NCI-H524 treated with DMSO at 0.1 percent for 48 hours (cell line): ENCODE measurements at regions not wholly inside any gene's neighbourhood (a gene's known extent, or its start where the extent isn't known, plus 50 kb on each side); places are given as distances from the start of the nearest gene placed in this dataset.

Experiments
- DNase-seq: peaks from one replicate; lab custom pipeline; 2025; lab: John Stamatoyannopoulos, UW

GRCh38 chr15:46709460-46710083 is 1007.7 kb upstream of the SEMA6D start:
- no peak for DNase-seq

GRCh38 chr15:46710401-46710960 is 1006.8 kb upstream of the SEMA6D start:
- DNase-seq, result no peak

- DNase-seq, result no peak
Measured at GRCh38 chr15:46713045-46713444, 1004.3 kb upstream of the SEMA6D start.

GRCh38 chr15:46714950-46715349 is 1002.4 kb upstream of the SEMA6D start:
- DNase-seq, result no peak

- DNase-seq, result no peak
Measured at GRCh38 chr15:46723308-46723707, 994.0 kb upstream of the SEMA6D start.

GRCh38 chr15:46732060-46732459 is 985.2 kb upstream of the SEMA6D start:
- no peak for DNase-seq

- DNase-seq, result no peak
Measured at GRCh38 chr15:46735115-46735514, 982.2 kb upstream of the SEMA6D start.

GRCh38 chr15:46751303-46751702 is 966.0 kb upstream of the SEMA6D start:
- no peak for DNase-seq

GRCh38 chr15:46753946-46754345 is 963.4 kb upstream of the SEMA6D start:
- no peak for DNase-seq

- no peak for DNase-seq
Measured at GRCh38 chr15:46763091-46763490, 954.2 kb upstream of the SEMA6D start.

GRCh38 chr15:46764851-46765250 is 952.5 kb upstream of the SEMA6D start:
- no peak for DNase-seq

GRCh38 chr15:46766021-46766420 is 951.3 kb upstream of the SEMA6D start:
- DNase-seq, result no peak

- no peak for DNase-seq
Measured at GRCh38 chr15:46768287-46768686, 949.0 kb upstream of the SEMA6D start.

GRCh38 chr15:46773016-46773415 is 944.3 kb upstream of the SEMA6D start:
- no peak for DNase-seq

- no peak for DNase-seq
Measured at GRCh38 chr15:46778876-46779275, 938.4 kb upstream of the SEMA6D start.

GRCh38 chr15:46786590-46787285 is 930.6 kb upstream of the SEMA6D start:
- DNase-seq, result peak; percentile 41

GRCh38 chr15:46795685-46796084 is 921.6 kb upstream of the SEMA6D start:
- no peak for DNase-seq

- DNase-seq, result no peak
Measured at GRCh38 chr15:46808834-46809233, 908.5 kb upstream of the SEMA6D start.

GRCh38 chr15:46815240-46815639 is 902.1 kb upstream of the SEMA6D start:
- no peak for DNase-seq

- DNase-seq, result peak; percentile 5
Measured at GRCh38 chr15:46815765-46816164, 901.5 kb upstream of the SEMA6D start.

- no peak for DNase-seq
Measured at GRCh38 chr15:46848704-46849103, 868.6 kb upstream of the SEMA6D start.

- no peak for DNase-seq
Measured at GRCh38 chr15:46853600-46853999, 863.7 kb upstream of the SEMA6D start.

- no peak for DNase-seq
Measured at GRCh38 chr15:46854564-46854963, 862.7 kb upstream of the SEMA6D start.

- no peak for DNase-seq
Measured at GRCh38 chr15:46855388-46855787, 861.9 kb upstream of the SEMA6D start.
